Right lobe of liver (tissue), 4 donors: ENCODE measurements at regions not wholly inside any gene's neighbourhood (a gene's known extent, or its start where the extent isn't known, plus 50 kb on each side); places are given as distances from the start of the nearest gene placed in this dataset.

Experiments used
- CTCF ChIP-seq, 4 donors: fragments of 200-600 bp in 3 of 4; fragments of 450-650 bp in 1 of 4; IDR thresholded peaks; one replicate each; pipeline versions ENCODE4 v1.5.1 to v1.8.0; 2016 to 2022; ENCODE audit warnings: antibody characterized with exemption in 4 of 4, mild to moderate bottlenecking in 2 of 4
- POLR2A ChIP-seq: fragments of 450-650 bp; IDR thresholded peaks from one replicate; pipeline ENCODE4 v1.6.1; 2017; ENCODE audit warnings: antibody characterized with exemption, mild to moderate bottlenecking
- donor health status: DM: no; HTN: no; CAD: no.
- donor health status: DM: no; HTN: no; CAD: no.
- donor health status: DM: no; HTN: yes; CAD: no.

- TF ChIP-seq CTCF (IDR thresholded peaks at IDR 0.05) = no peak
- TF ChIP-seq POLR2A = no peak
These were observed 244.4 kb upstream of the TUT7 start for GRCh38 chr9:86598411-86599239.
